ENCODE measurements at regions not wholly inside any gene's neighbourhood (a gene's known extent, or its start where the extent isn't known, plus 50 kb on each side); places are given as distances from the start of the nearest gene placed in this dataset.

DNA sequence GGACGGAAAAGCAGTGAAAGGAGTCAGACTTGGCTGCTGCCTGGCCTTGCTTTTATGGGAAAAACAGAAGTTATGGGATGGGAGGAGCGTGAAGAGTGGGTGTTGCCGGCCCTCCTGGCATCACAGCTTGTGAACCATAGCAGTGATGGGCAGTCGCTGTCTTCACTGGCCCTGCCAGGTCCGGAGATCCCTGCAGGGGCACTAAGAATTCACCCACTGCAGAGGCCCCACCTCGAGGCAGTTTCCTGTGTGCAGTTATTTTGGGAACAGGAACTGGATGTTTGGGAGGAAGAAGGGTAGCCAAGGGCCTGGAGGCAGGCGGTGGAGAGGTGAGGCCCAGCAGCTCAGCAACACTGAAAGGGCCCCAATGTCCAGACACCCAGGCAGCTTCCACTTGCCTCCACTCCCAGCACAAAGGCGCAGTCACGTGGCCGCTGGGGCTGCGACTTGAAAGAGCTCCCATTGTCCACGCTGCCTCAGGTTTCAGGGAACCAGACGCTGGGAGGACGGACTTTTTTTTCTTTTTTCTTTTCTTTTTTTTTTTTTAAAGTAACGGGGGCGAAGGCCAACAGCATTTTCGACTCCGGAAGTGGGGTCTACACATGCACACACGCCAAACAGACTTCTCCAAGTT, 255.6 kb downstream of the ZNF621 start:
- TF ChIP-seq POLR2AphosphoS5 (IDR thresholded peaks at IDR 0.05; ENCODE audit: low read depth, low read length) (no peak), FOXP2 (optimal IDR thresholded peaks at IDR 0.05; ENCODE audit: borderline replicate concordance, extremely low read depth, extremely low read length, insufficient read depth) (peak; percentile 31), TAF1 (IDR thresholded peaks at IDR 0.05; ENCODE audit: borderline replicate concordance, insufficient read depth, low read length) (no peak)
- TF ChIP-seq, protein P1, sequence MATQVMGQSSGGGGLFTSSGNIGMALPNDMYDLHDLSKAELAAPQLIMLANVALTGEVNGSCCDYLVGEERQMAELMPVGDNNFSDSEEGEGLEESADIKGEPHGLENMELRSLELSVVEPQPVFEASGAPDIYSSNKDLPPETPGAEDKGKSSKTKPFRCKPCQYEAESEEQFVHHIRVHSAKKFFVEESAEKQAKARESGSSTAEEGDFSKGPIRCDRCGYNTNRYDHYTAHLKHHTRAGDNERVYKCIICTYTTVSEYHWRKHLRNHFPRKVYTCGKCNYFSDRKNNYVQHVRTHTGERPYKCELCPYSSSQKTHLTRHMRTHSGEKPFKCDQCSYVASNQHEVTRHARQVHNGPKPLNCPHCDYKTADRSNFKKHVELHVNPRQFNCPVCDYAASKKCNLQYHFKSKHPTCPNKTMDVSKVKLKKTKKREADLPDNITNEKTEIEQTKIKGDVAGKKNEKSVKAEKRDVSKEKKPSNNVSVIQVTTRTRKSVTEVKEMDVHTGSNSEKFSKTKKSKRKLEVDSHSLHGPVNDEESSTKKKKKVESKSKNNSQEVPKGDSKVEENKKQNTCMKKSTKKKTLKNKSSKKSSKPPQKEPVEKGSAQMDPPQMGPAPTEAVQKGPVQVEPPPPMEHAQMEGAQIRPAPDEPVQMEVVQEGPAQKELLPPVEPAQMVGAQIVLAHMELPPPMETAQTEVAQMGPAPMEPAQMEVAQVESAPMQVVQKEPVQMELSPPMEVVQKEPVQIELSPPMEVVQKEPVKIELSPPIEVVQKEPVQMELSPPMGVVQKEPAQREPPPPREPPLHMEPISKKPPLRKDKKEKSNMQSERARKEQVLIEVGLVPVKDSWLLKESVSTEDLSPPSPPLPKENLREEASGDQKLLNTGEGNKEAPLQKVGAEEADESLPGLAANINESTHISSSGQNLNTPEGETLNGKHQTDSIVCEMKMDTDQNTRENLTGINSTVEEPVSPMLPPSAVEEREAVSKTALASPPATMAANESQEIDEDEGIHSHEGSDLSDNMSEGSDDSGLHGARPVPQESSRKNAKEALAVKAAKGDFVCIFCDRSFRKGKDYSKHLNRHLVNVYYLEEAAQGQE (IDR thresholded peaks at IDR 0.05; ENCODE audit: insufficient read depth in 1 of 2, low read depth in 2 of 2, low read length in 2 of 2) = no peak

All from PFSK-1 (cell line).